ENCODE measurements at regions not wholly inside any gene's neighbourhood (a gene's known extent, or its start where the extent isn't known, plus 50 kb on each side); places are given as distances from the start of the nearest gene placed in this dataset.

DNA sequence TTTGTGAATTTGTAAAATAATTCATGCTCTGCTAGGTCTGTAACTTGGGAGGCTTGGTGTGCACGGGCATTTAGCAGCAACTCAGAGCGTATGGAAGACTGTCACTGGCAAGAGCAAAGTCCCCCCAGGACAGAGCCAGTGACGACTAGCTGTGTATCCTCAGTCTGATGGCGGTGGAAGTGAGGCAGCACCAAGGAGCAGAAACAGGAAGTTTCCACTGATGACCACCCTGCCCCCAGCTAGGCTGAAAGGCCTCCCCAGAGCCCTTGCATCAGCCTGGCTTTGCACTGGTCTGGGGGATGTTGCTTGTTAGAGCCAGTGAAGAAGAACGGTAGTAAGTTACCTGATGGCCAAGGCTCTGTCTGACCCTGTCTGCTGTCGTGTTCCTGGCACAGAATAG is 66.8 kb upstream of the ABL1 start:
- no peaks in the 10 kb centered on the region for H3K36me3 ChIP-seq (ENCODE audit: control insufficient read depth, insufficient read depth, low read length)
- TF ChIP-seq, protein P1, sequence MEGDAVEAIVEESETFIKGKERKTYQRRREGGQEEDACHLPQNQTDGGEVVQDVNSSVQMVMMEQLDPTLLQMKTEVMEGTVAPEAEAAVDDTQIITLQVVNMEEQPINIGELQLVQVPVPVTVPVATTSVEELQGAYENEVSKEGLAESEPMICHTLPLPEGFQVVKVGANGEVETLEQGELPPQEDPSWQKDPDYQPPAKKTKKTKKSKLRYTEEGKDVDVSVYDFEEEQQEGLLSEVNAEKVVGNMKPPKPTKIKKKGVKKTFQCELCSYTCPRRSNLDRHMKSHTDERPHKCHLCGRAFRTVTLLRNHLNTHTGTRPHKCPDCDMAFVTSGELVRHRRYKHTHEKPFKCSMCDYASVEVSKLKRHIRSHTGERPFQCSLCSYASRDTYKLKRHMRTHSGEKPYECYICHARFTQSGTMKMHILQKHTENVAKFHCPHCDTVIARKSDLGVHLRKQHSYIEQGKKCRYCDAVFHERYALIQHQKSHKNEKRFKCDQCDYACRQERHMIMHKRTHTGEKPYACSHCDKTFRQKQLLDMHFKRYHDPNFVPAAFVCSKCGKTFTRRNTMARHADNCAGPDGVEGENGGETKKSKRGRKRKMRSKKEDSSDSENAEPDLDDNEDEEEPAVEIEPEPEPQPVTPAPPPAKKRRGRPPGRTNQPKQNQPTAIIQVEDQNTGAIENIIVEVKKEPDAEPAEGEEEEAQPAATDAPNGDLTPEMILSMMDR (IDR thresholded peaks at IDR 0.05; ENCODE audit: insufficient read depth, low read depth, low read length) = no peak
- POLR2A ChIA-PET = no interaction called here
- no peak overlapping the region for H3K4me3 ChIP-seq (ENCODE audit: low read depth, low read length)
- CTCF ChIA-PET = interaction anchor here (0.5 to 4.8 kb wide), 6 partner anchors 67 to 424 kb away, joined by 3 to 37 read pairs (median 8); no protein-coding TSS in a partner anchor
- DNase-seq (ENCODE audit: low read depth) = no peak
- H3K27me3 ChIP-seq (ENCODE audit: control insufficient read depth, insufficient read depth, low read length) = no peaks in the 10 kb centered on the region

- Histone ChIP-seq H3K27me3 (ENCODE audit: control insufficient read depth, insufficient read depth, low read length) (no peaks in the 10 kb centered on the region), H3K36me3 (ENCODE audit: control insufficient read depth, insufficient read depth, low read length) (no peaks in the 10 kb centered on the region), H3K4me3 (ENCODE audit: low read depth, low read length) (no peak overlapping the region)
- DNase-seq (ENCODE audit: low read depth) = no peak
- ChIA-PET POLR2A (no interaction called here), CTCF (interaction anchor here (0.6 to 4.8 kb wide), 7 partner anchors 68 to 108 kb away, joined by 3 to 37 read pairs (median 9); no protein-coding TSS in a partner anchor)
- TF ChIP-seq, protein P1 (IDR thresholded peaks at IDR 0.05; ENCODE audit: insufficient read depth, low read depth, low read length) = no peak
Measured at GRCh38 chr9:130768891-130769403, 66.1 kb upstream of the ABL1 start.

- ChIA-PET CTCF (interaction anchor here (0.6 to 4.8 kb wide), 7 partner anchors 20 to 174 kb away, joined by 3 to 37 read pairs (median 9); no protein-coding TSS in a partner anchor), POLR2A (no interaction called here)
- Histone ChIP-seq H3K27me3 (ENCODE audit: control insufficient read depth, insufficient read depth, low read length) (no peaks in the 10 kb centered on the region), H3K4me3 (ENCODE audit: low read depth, low read length) (no peak overlapping the region), H3K36me3 (ENCODE audit: control insufficient read depth, insufficient read depth, low read length) (no peaks in the 10 kb centered on the region)
- TF ChIP-seq, protein P1 (IDR thresholded peaks at IDR 0.05; ENCODE audit: insufficient read depth, low read depth, low read length) = no peak
- no peak for DNase-seq (ENCODE audit: low read depth)
Measured at GRCh38 chr9:130770093-130770492, 65.0 kb upstream of the ABL1 start.

- Histone ChIP-seq H3K36me3 (ENCODE audit: control insufficient read depth, insufficient read depth, low read length) (no peaks in the 10 kb centered on the region), H3K27me3 (ENCODE audit: control insufficient read depth, insufficient read depth, low read length) (no peaks in the 10 kb centered on the region), H3K4me3 (ENCODE audit: low read depth, low read length) (no peak overlapping the region)
- POLR2A ChIA-PET = no interaction called here
- TF ChIP-seq, protein P1 (IDR thresholded peaks at IDR 0.05; ENCODE audit: insufficient read depth, low read depth, low read length) = peak; percentile 62
- no peak for DNase-seq (ENCODE audit: low read depth)
- CTCF ChIA-PET = interaction anchor here (0.9 to 6.6 kb wide), 20 partner anchors 8 to 165 kb away, joined by 3 to 103 read pairs (median 4); no protein-coding TSS in a partner anchor
Measured at GRCh38 chr9:130770679-130771442, 64.2 kb upstream of the ABL1 start.

- DNase-seq (ENCODE audit: low read depth) = no peak
- ChIA-PET POLR2A (no interaction called here), CTCF (interaction anchor here (1.0 to 6.6 kb wide), 11 partner anchors 9 to 97 kb away, joined by 3 to 103 read pairs (median 4); no protein-coding TSS in a partner anchor)
- Histone ChIP-seq H3K4me3 (ENCODE audit: low read depth, low read length) (no peak overlapping the region), H3K27me3 (ENCODE audit: control insufficient read depth, insufficient read depth, low read length) (no peaks in the 10 kb centered on the region), H3K36me3 (ENCODE audit: control insufficient read depth, insufficient read depth, low read length) (no peaks in the 10 kb centered on the region)
- TF ChIP-seq, protein P1 (IDR thresholded peaks at IDR 0.05; ENCODE audit: insufficient read depth, low read depth, low read length) = no peak
Measured at GRCh38 chr9:130772185-130772584, 62.9 kb upstream of the ABL1 start.
